GM10266 (cell line): ENCODE measurements at regions not wholly inside any gene's neighbourhood (a gene's known extent, or its start where the extent isn't known, plus 50 kb on each side); places are given as distances from the start of the nearest gene placed in this dataset.
"Not testable (repeated sequence)": the region's sequence is repeated elsewhere in the genome, so short reads cannot be mapped to it uniquely, and the experiment has no call there.

Experiments used
- DNase-seq: peaks from one replicate; pipeline ENCODE4 v3.0.0; 2012; ENCODE audit errors: extremely low spot score
- TF ChIP-seq, protein P1 (sequence below): IDR thresholded peaks from 2 replicates; pipeline ENCODE4 v1.5.1; 2012; ENCODE audit warnings: mild to moderate bottlenecking, low read depth; ENCODE audit not compliant: control insufficient read depth, insufficient read depth; ENCODE audit errors: missing control alignments

DNA sequence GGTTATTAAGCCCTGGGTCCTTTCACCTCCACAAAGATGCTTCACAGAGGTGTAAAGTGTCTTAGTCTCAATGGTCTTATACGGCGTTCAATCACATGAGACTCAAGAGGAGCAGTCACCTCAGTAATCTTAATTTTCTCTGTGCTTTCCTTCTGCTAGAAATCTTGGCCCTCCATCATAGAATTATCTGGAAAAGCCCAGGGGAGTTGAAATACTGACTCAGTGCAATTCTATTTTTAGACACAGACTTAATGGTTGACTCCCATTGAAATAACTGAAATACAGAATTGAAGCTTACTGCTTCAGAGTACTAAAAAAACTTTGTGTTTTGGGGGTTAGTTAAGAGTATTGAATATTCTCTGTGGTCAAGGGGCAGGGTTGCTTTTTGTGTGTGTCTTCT is 94.5 kb upstream of the IL15 start:
- DNase-seq = no peak
- TF ChIP-seq, protein P1, sequence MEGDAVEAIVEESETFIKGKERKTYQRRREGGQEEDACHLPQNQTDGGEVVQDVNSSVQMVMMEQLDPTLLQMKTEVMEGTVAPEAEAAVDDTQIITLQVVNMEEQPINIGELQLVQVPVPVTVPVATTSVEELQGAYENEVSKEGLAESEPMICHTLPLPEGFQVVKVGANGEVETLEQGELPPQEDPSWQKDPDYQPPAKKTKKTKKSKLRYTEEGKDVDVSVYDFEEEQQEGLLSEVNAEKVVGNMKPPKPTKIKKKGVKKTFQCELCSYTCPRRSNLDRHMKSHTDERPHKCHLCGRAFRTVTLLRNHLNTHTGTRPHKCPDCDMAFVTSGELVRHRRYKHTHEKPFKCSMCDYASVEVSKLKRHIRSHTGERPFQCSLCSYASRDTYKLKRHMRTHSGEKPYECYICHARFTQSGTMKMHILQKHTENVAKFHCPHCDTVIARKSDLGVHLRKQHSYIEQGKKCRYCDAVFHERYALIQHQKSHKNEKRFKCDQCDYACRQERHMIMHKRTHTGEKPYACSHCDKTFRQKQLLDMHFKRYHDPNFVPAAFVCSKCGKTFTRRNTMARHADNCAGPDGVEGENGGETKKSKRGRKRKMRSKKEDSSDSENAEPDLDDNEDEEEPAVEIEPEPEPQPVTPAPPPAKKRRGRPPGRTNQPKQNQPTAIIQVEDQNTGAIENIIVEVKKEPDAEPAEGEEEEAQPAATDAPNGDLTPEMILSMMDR = no peak

- no peak for DNase-seq
- TF ChIP-seq, protein P1 = no peak
These were observed 93.2 kb upstream of the IL15 start for GRCh38 chr4:141543176-141543575.

DNA sequence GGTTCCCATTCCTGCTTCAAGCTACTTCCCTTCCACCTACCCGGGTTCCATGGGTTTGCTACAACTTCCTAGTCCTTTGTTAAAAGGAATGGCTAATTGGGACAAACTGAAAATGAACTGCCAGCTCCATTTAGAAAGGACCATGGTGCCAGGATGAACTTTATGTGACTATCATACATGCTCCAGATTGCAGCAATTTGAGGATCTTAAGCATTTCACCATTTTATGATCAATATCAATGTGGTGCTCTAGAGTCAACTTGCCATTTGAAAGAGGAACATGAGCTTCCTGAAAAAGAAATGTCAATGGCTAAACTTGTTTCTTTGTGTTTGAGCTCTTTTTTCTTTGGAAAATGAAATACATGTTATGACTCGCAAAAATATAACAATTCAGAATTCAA is 92.7 kb upstream of the IL15 start:
- no peak for DNase-seq
- TF ChIP-seq, protein P1 = no peak

DNA sequence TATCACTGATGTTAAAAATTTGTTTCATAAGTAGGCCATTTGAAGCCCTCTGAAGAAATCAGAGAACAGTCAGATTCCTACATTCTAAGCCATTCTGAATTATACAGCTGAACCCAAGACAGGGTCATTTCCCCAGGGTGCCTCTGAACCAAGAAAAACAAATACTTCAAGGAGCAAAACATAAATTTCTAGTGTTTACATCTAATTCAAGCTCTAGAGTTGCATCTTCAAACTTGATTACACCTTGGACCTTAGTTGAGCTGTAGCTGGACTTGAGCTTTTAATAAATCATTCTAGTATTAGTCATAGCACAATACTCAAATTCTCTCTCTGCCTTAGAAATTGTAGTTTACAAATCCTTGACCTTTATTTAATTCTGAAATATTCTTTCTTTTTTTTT is 87.6 kb upstream of the IL15 start:
- TF ChIP-seq, protein P1 = no peak
- no peak for DNase-seq

GRCh38 chr4:141560056-141560455 is 76.3 kb upstream of the IL15 start:
- no peak for DNase-seq
- TF ChIP-seq, protein P1 = no peak

DNA sequence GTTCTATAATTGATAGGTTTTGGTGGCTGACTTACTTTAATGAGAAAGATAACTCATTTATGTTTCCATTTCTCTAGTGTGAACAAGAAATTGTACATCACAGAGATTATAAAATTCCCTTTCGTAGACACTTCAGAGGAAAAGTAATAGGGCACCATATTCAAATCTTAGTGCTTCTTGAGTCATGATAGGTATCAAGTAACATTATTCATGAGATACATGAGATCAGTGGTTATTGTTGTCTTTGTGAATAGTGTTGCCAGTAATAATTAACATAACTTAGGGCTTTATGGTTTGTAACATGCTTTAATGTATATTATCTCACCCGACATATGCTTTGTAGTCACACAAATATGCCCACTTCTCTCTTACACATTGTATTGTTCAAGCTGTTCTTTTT is 73.7 kb upstream of the IL15 start:
- no peak for DNase-seq
- TF ChIP-seq, protein P1 = no peak

- TF ChIP-seq, protein P1 = no peak
- DNase-seq = no peak
These were observed 72.7 kb upstream of the IL15 start for GRCh38 chr4:141563723-141564122.

- DNase-seq = not testable (repeated sequence)
These were observed 71.4 kb upstream of the IL15 start for GRCh38 chr4:141564961-141565360.
